Ascending aorta (tissue), 2 donors: ENCODE measurements at regions not wholly inside any gene's neighbourhood (a gene's known extent, or its start where the extent isn't known, plus 50 kb on each side); places are given as distances from the start of the nearest gene placed in this dataset.

Experiments
- DNase-seq, 2 donors: peaks; one replicate each; pipeline ENCODE4 v3.0.0-alpha.2; 2019; ENCODE audit warnings: low spot score in 2 of 2
- H3K27ac ChIP-seq, 2 donors: fragments of 200-600 bp; sonication (generic); one replicate each; pipeline ENCODE4 v1.5.1; 2016 to 2017; ENCODE audit warnings: mild to moderate bottlenecking in 1 of 2
- H3K27me3 ChIP-seq: fragments of 200-600 bp; sonication (generic); one replicate; pipeline ENCODE4 v1.5.1; 2017
- H3K36me3 ChIP-seq, 2 donors: fragments of 200-600 bp; sonication (generic); one replicate each; pipeline ENCODE4 v1.5.1; 2016
- H3K4me1 ChIP-seq, 2 donors: fragments of 200-600 bp; sonication (generic); one replicate each; pipeline ENCODE4 v1.5.1; 2016 to 2017; ENCODE audit warnings: mild to moderate bottlenecking in 1 of 2
- H3K4me3 ChIP-seq, 2 donors: fragments of 200-600 bp; sonication (generic); one replicate each; pipeline ENCODE4 v1.5.1; 2016 to 2017; ENCODE audit warnings: mild to moderate bottlenecking in 1 of 2
- H3K9me3 ChIP-seq, 2 donors: fragments of 200-600 bp; sonication (generic); one replicate each; pipeline ENCODE4 v1.5.1; 2016
- CTCF ChIP-seq, 3 experiments: fragments of 200-600 bp in 2 of 3; fragments of 450-650 bp in 1 of 3; sonication (generic) in 2 of 3; IDR thresholded peaks; one replicate each; pipeline ENCODE4 v1.5.1; 2016 to 2019; ENCODE audit warnings: antibody characterized with exemption in 3 of 3, mild to moderate bottlenecking in 1 of 3, moderate library complexity in 1 of 3
- intact Hi-C: fragments of 100-400 bp; cut with DNase I; formaldehyde crosslinking; loops from one replicate; pipeline ENCODE4 v1.15.1; 2023

- DNase-seq: no peak
- Histone ChIP-seq H3K9me3 (no peaks in the 10 kb centered on the region), H3K27ac (no peak overlapping the region), H3K27me3 (no peaks in the 10 kb centered on the region), H3K4me1 (no peaks in the 10 kb centered on the region), H3K36me3 (no peaks in the 10 kb centered on the region), H3K4me3 (no peak overlapping the region)
- no peak for TF ChIP-seq CTCF (IDR thresholded peaks at IDR 0.05)
- intact Hi-C loops: no loop called here
Observed at GRCh38 chr12:114827461-114827860, 143.5 kb upstream of the TBX3 start.

- no peak overlapping the region for H3K27ac ChIP-seq
- no peaks in the 10 kb centered on the region for H3K9me3 ChIP-seq
- no peak for TF ChIP-seq CTCF (IDR thresholded peaks at IDR 0.05)
- H3K27me3 ChIP-seq: no peaks in the 10 kb centered on the region
- no peaks in the 10 kb centered on the region for H3K4me1 ChIP-seq
- no peak overlapping the region for H3K4me3 ChIP-seq
- H3K36me3 ChIP-seq: no peaks in the 10 kb centered on the region
- DNase-seq: no peak
- intact Hi-C loops: no loop called here
Observed at GRCh38 chr12:114826244-114826643, 142.3 kb upstream of the TBX3 start.

- Histone ChIP-seq H3K4me1 (no peaks in the 10 kb centered on the region), H3K27ac (no peak overlapping the region), H3K36me3 (no peaks in the 10 kb centered on the region), H3K27me3 (no peaks in the 10 kb centered on the region), H3K9me3 (no peaks in the 10 kb centered on the region), H3K4me3 (no peak overlapping the region)
- TF ChIP-seq CTCF (IDR thresholded peaks at IDR 0.05): no peak
- intact Hi-C loops: no loop called here
- DNase-seq: no peak
Observed at GRCh38 chr12:114823724-114824123, 139.7 kb upstream of the TBX3 start.

- Histone ChIP-seq H3K4me1 (no peaks in the 10 kb centered on the region), H3K36me3 (no peaks in the 10 kb centered on the region), H3K27ac (no peak overlapping the region), H3K4me3 (no peak overlapping the region), H3K9me3 (no peaks in the 10 kb centered on the region), H3K27me3 (no peaks in the 10 kb centered on the region)
- no peak for DNase-seq
- no peak for TF ChIP-seq CTCF (IDR thresholded peaks at IDR 0.05)
- intact Hi-C loops: no loop called here
Observed at GRCh38 chr12:114821570-114821969, 137.6 kb upstream of the TBX3 start.

GRCh38 chr12:114820796-114821195, 136.8 kb upstream of the TBX3 start:
- Histone ChIP-seq H3K4me3 (no peak overlapping the region), H3K9me3 (no peaks in the 10 kb centered on the region), H3K27me3 (no peaks in the 10 kb centered on the region), H3K27ac (no peak overlapping the region), H3K4me1 (no peaks in the 10 kb centered on the region), H3K36me3 (no peaks in the 10 kb centered on the region)
- intact Hi-C loops: no loop called here
- no peak for DNase-seq
- no peak for TF ChIP-seq CTCF (IDR thresholded peaks at IDR 0.05)
